SK-N-SH treated with all-trans-retinoic acid at 6 μM for 48 hours (cell line): ENCODE measurements at regions not wholly inside any gene's neighbourhood (a gene's known extent, or its start where the extent isn't known, plus 50 kb on each side); places are given as distances from the start of the nearest gene placed in this dataset.

Experiments used
- TCF4 ChIP-seq: fragments of 250-450 bp; sonication (Bioruptor Pico); IDR thresholded peaks from 2 replicates; pipeline ENCODE4 v1.8.0; 2021; ENCODE audit warnings: mild to moderate bottlenecking, moderate library complexity, borderline replicate concordance
- TF ChIP-seq, protein P1 (sequence below): fragments of 250-450 bp; sonication (Bioruptor Pico); IDR thresholded peaks from 2 replicates; pipeline ENCODE4 v1.8.0; 2020; ENCODE audit warnings: mild to moderate bottlenecking, moderate library complexity, borderline replicate concordance
- TF ChIP-seq, protein P2 (sequence below): fragments of 250-450 bp; sonication (Bioruptor Pico); IDR thresholded peaks from 2 replicates; pipeline ENCODE4 v1.5.0; 2020; ENCODE audit warnings: mild to moderate bottlenecking, moderate library complexity

DNA sequence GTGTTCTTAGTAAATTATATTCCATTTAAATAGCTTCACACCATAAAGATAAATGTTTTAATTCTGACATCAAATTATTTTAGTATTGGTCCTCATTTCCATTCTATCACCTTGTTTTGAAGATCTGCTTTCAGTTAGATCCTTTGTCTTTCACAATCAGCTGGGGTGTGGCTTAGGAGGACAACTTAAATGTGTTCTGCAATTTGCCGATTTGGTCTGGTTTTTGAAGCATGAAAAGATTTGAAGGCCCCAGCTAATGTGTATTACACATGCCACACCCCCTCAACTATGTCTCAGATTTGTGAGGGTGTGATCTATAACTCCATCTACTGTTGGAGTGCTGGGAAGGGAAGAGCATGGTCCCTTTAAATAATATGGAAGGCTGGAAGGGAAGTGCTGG is 516.1 kb upstream of the GOLIM4 start:
- TF ChIP-seq TCF4 (CRISPR knock-in tag), result no peak
- TF ChIP-seq, protein P1, sequence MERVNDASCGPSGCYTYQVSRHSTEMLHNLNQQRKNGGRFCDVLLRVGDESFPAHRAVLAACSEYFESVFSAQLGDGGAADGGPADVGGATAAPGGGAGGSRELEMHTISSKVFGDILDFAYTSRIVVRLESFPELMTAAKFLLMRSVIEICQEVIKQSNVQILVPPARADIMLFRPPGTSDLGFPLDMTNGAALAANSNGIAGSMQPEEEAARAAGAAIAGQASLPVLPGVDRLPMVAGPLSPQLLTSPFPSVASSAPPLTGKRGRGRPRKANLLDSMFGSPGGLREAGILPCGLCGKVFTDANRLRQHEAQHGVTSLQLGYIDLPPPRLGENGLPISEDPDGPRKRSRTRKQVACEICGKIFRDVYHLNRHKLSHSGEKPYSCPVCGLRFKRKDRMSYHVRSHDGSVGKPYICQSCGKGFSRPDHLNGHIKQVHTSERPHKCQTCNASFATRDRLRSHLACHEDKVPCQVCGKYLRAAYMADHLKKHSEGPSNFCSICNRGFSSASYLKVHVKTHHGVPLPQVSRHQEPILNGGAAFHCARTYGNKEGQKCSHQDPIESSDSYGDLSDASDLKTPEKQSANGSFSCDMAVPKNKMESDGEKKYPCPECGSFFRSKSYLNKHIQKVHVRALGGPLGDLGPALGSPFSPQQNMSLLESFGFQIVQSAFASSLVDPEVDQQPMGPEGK (CRISPR knock-in tag), result no peak
- TF ChIP-seq, protein P2, sequence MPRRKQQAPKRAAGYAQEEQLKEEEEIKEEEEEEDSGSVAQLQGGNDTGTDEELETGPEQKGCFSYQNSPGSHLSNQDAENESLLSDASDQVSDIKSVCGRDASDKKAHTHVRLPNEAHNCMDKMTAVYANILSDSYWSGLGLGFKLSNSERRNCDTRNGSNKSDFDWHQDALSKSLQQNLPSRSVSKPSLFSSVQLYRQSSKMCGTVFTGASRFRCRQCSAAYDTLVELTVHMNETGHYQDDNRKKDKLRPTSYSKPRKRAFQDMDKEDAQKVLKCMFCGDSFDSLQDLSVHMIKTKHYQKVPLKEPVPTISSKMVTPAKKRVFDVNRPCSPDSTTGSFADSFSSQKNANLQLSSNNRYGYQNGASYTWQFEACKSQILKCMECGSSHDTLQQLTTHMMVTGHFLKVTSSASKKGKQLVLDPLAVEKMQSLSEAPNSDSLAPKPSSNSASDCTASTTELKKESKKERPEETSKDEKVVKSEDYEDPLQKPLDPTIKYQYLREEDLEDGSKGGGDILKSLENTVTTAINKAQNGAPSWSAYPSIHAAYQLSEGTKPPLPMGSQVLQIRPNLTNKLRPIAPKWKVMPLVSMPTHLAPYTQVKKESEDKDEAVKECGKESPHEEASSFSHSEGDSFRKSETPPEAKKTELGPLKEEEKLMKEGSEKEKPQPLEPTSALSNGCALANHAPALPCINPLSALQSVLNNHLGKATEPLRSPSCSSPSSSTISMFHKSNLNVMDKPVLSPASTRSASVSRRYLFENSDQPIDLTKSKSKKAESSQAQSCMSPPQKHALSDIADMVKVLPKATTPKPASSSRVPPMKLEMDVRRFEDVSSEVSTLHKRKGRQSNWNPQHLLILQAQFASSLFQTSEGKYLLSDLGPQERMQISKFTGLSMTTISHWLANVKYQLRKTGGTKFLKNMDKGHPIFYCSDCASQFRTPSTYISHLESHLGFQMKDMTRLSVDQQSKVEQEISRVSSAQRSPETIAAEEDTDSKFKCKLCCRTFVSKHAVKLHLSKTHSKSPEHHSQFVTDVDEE (CRISPR knock-in tag), result no peak
